Activated naive CD8-positive, alpha-beta T cell (primary cell): ENCODE measurements at regions not wholly inside any gene's neighbourhood (a gene's known extent, or its start where the extent isn't known, plus 50 kb on each side); places are given as distances from the start of the nearest gene placed in this dataset.

Experiments used
- H3K27ac Mint-ChIP-seq: one replicate; pipeline ENCODE4 v1.8.0; 2021; ENCODE audit warnings: mixed read lengths
- H3K27me3 Mint-ChIP-seq: one replicate; pipeline ENCODE4 v1.8.0; 2021; ENCODE audit warnings: mixed read lengths
- H3K36me3 Mint-ChIP-seq: one replicate; pipeline ENCODE4 v1.8.0; 2021; ENCODE audit warnings: mixed read lengths
- H3K4me1 Mint-ChIP-seq: one replicate; pipeline ENCODE4 v1.8.0; 2021; ENCODE audit warnings: low read depth, mixed read lengths
- H3K4me3 Mint-ChIP-seq: one replicate; pipeline ENCODE4 v1.8.0; 2021; ENCODE audit warnings: mild to moderate bottlenecking, mixed read lengths
- H3K9me3 Mint-ChIP-seq: one replicate; pipeline ENCODE4 v1.8.0; 2021; ENCODE audit warnings: low read depth, mixed read lengths

- Mint-ChIP-seq H3K4me1 (no peaks in the 10 kb centered on the region), H3K36me3 (no peaks in the 10 kb centered on the region), H3K27me3 (peaks cover 1% of the 10 kb centered on the region), H3K9me3 (no peaks in the 10 kb centered on the region), H3K27ac (no peak overlapping the region), H3K4me3 (no peak overlapping the region)
These were observed 141.9 kb downstream of the KIF26A start for GRCh38 chr14:104280085-104280901.

- Mint-ChIP-seq H3K4me3 (no peak overlapping the region), H3K36me3 (no peaks in the 10 kb centered on the region), H3K9me3 (no peaks in the 10 kb centered on the region)
These were observed 142.7 kb downstream of the KIF26A start for GRCh38 chr14:104280902-104281767.

GRCh38 chr14:104281768-104282301 is 143.4 kb downstream of the KIF26A start:
- Mint-ChIP-seq H3K4me3 (no peak overlapping the region), H3K27ac (no peak overlapping the region), H3K9me3 (no peaks in the 10 kb centered on the region), H3K4me1 (no peaks in the 10 kb centered on the region), H3K36me3 (no peaks in the 10 kb centered on the region), H3K27me3 (peaks cover 1% of the 10 kb centered on the region)

More at GRCh38 chr14:104280902-104281767, 142.7 kb downstream of the KIF26A start:
- Mint-ChIP-seq H3K4me1 (no peaks in the 10 kb centered on the region), H3K27ac (no peak overlapping the region), H3K27me3 (peaks cover 1% of the 10 kb centered on the region)

GRCh38 chr14:104282332-104283196 is 144.2 kb downstream of the KIF26A start:
- Mint-ChIP-seq H3K27me3 (peaks cover 1% of the 10 kb centered on the region), H3K4me1 (no peaks in the 10 kb centered on the region), H3K27ac (no peak overlapping the region)

GRCh38 chr14:104283197-104284106 is 145.1 kb downstream of the KIF26A start:
- H3K27ac Mint-ChIP-seq = no peak overlapping the region

More at GRCh38 chr14:104282332-104283196, 144.2 kb downstream of the KIF26A start:
- Mint-ChIP-seq H3K9me3 (no peaks in the 10 kb centered on the region), H3K36me3 (no peaks in the 10 kb centered on the region), H3K4me3 (no peak overlapping the region)

GRCh38 chr14:104284107-104284592 is 145.8 kb downstream of the KIF26A start:
- Mint-ChIP-seq H3K36me3 (no peaks in the 10 kb centered on the region), H3K27ac (no peak overlapping the region), H3K4me3 (no peak overlapping the region), H3K4me1 (no peaks in the 10 kb centered on the region), H3K27me3 (no peaks in the 10 kb centered on the region), H3K9me3 (no peaks in the 10 kb centered on the region)

More at GRCh38 chr14:104283197-104284106, 145.1 kb downstream of the KIF26A start:
- no peaks in the 10 kb centered on the region for H3K36me3 Mint-ChIP-seq
- no peaks in the 10 kb centered on the region for H3K9me3 Mint-ChIP-seq
- peaks cover 1% of the 10 kb centered on the region for H3K27me3 Mint-ChIP-seq
- H3K4me3 Mint-ChIP-seq = no peak overlapping the region
- H3K4me1 Mint-ChIP-seq = no peaks in the 10 kb centered on the region

- no peaks in the 10 kb centered on the region for H3K4me1 Mint-ChIP-seq
- no peak overlapping the region for H3K4me3 Mint-ChIP-seq
- H3K36me3 Mint-ChIP-seq = no peaks in the 10 kb centered on the region
- no peak overlapping the region for H3K27ac Mint-ChIP-seq
- no peaks in the 10 kb centered on the region for H3K9me3 Mint-ChIP-seq
- no peaks in the 10 kb centered on the region for H3K27me3 Mint-ChIP-seq
These were observed 146.5 kb downstream of the KIF26A start for GRCh38 chr14:104284636-104285507.

GRCh38 chr14:104285508-104285840 is 147.1 kb downstream of the KIF26A start:
- Mint-ChIP-seq H3K36me3 (no peaks in the 10 kb centered on the region), H3K9me3 (no peaks in the 10 kb centered on the region), H3K4me1 (no peaks in the 10 kb centered on the region), H3K27ac (no peak overlapping the region), H3K27me3 (no peaks in the 10 kb centered on the region), H3K4me3 (no peak overlapping the region)

- no peaks in the 10 kb centered on the region for H3K9me3 Mint-ChIP-seq
- no peak overlapping the region for H3K4me3 Mint-ChIP-seq
- no peaks in the 10 kb centered on the region for H3K36me3 Mint-ChIP-seq
- H3K27ac Mint-ChIP-seq = no peak overlapping the region
- no peaks in the 10 kb centered on the region for H3K4me1 Mint-ChIP-seq
- no peaks in the 10 kb centered on the region for H3K27me3 Mint-ChIP-seq
These were observed 147.7 kb downstream of the KIF26A start for GRCh38 chr14:104286086-104286485.

DNA sequence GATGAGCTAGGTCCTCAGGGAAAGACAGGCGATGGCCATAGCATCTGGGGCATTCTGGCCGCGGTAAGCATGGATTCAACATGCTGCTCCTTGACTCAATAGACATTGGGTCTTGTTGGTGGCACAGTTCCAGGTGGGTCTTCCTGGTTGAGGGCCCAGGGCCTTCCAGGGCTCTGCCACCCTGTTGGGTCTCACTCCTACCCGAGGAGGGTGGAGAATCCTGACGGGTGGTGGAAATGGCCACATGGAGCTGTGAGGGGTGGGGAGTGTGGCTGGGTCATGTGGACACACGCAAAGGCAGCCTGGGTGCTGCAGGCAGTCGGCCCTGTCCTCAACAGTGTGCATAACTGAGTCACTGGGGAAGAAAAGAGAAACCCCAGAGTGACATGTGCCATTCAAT is 148.1 kb downstream of the KIF26A start:
- H3K36me3 Mint-ChIP-seq = no peaks in the 10 kb centered on the region
- H3K9me3 Mint-ChIP-seq = no peaks in the 10 kb centered on the region
- H3K4me1 Mint-ChIP-seq = no peaks in the 10 kb centered on the region
- no peaks in the 10 kb centered on the region for H3K27me3 Mint-ChIP-seq
- H3K4me3 Mint-ChIP-seq = no peak overlapping the region
- no peak overlapping the region for H3K27ac Mint-ChIP-seq

DNA sequence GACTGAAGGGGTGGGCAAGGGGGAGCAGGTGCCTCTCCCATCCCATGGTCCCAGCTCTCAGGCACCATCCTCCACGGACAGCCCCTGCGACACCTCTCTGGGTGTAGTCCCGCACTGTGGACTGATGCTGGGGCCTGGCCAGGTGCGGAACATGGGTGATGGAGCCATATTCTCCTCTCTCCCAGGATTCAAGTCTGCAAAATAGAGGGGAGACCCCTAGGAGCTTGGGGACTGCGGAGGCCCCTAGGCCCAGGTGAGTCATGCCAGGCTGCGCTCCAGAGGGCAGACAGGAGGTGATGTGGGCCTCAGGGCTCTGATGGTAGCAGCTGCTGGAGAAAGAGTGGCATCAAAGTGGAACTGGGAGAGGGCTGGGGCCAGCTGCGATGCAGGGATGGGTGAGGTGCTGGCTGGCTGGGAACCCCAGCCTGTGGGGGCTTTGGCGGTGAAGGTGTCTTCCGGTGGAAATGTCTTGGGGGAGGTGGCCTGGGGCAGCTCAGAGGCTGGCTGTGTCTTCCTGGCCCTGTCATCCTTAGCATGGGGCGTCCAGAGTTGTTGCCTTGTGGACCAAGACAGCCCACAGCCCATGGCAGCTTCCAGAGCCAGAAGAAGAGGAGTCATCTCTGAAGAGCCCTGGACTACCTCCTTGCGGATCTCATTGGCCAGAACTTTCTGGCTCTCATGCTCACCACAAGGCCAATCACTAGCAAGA is 149.1 kb downstream of the KIF26A start:
- H3K27ac Mint-ChIP-seq = no peak overlapping the region

GRCh38 chr14:104288272-104288671 is 149.9 kb downstream of the KIF26A start:
- no peak overlapping the region for H3K27ac Mint-ChIP-seq
- H3K27me3 Mint-ChIP-seq = no peaks in the 10 kb centered on the region
- no peak overlapping the region for H3K4me3 Mint-ChIP-seq
- no peaks in the 10 kb centered on the region for H3K36me3 Mint-ChIP-seq
- H3K4me1 Mint-ChIP-seq = no peaks in the 10 kb centered on the region
- no peaks in the 10 kb centered on the region for H3K9me3 Mint-ChIP-seq

More for the DNA sequence above, 149.1 kb downstream of the KIF26A start:
- no peaks in the 10 kb centered on the region for H3K27me3 Mint-ChIP-seq
- H3K36me3 Mint-ChIP-seq = no peaks in the 10 kb centered on the region
- no peaks in the 10 kb centered on the region for H3K4me1 Mint-ChIP-seq
- no peaks in the 10 kb centered on the region for H3K9me3 Mint-ChIP-seq
- no peak overlapping the region for H3K4me3 Mint-ChIP-seq
